ENCODE measurements at regions not wholly inside any gene's neighbourhood (a gene's known extent, or its start where the extent isn't known, plus 50 kb on each side); places are given as distances from the start of the nearest gene placed in this dataset.
A peak's percentile ranks its signal among the peaks of the same experiment; 100 is the strongest.

GRCh38 chr6:4401408-4402368 lies 266.3 kb upstream of the ECI2 start:
- no peak for DNase-seq

- DNase-seq: no peak
Measured at GRCh38 chr6:4399656-4400055, 264.3 kb upstream of the ECI2 start.

GRCh38 chr6:4398791-4399190 lies 263.4 kb upstream of the ECI2 start:
- DNase-seq: no peak

- no peak for DNase-seq
Measured at GRCh38 chr6:4397307-4397706, 261.9 kb upstream of the ECI2 start.

- DNase-seq: no peak
Measured at GRCh38 chr6:4396044-4396443, 260.7 kb upstream of the ECI2 start.

GRCh38 chr6:4395386-4395785 lies 260.0 kb upstream of the ECI2 start:
- no peak for DNase-seq

GRCh38 chr6:4394786-4395185 lies 259.4 kb upstream of the ECI2 start:
- DNase-seq: no peak

GRCh38 chr6:4388675-4389074 lies 253.3 kb upstream of the ECI2 start:
- DNase-seq: peak; percentile 4

GRCh38 chr6:4384656-4385055 lies 249.3 kb upstream of the ECI2 start:
- DNase-seq: no peak

- no peak for DNase-seq
Measured at GRCh38 chr6:4383910-4384638, 248.7 kb upstream of the ECI2 start.

GRCh38 chr6:4382362-4382853 lies 247.0 kb upstream of the ECI2 start:
- DNase-seq: no peak

GRCh38 chr6:4381381-4381780 lies 246.0 kb upstream of the ECI2 start:
- no peak for DNase-seq

- DNase-seq: no peak
Measured at GRCh38 chr6:4380881-4381281, 245.5 kb upstream of the ECI2 start.

GRCh38 chr6:4379958-4380357 lies 244.6 kb upstream of the ECI2 start:
- DNase-seq: no peak

- no peak for DNase-seq
Measured at GRCh38 chr6:4378319-4378996, 243.1 kb upstream of the ECI2 start.

GRCh38 chr6:4377603-4378002 lies 242.2 kb upstream of the ECI2 start:
- DNase-seq: no peak

GRCh38 chr6:4374216-4374615 lies 238.8 kb upstream of the ECI2 start:
- DNase-seq: peak; percentile 36

GRCh38 chr6:4372866-4373265 lies 237.5 kb upstream of the ECI2 start:
- no peak for DNase-seq

- no peak for DNase-seq
Measured at GRCh38 chr6:4371207-4371921, 236.0 kb upstream of the ECI2 start.

- no peak for DNase-seq
Measured at GRCh38 chr6:4370066-4370465, 234.7 kb upstream of the ECI2 start.

GRCh38 chr6:4369616-4370015 lies 234.2 kb upstream of the ECI2 start:
- no peak for DNase-seq

GRCh38 chr6:4368649-4369048 lies 233.3 kb upstream of the ECI2 start:
- DNase-seq: no peak

GRCh38 chr6:4367643-4368042 lies 232.3 kb upstream of the ECI2 start:
- DNase-seq: no peak

All from NCI-H146 (cell line).